Fibroblast of lung (primary cell): ENCODE measurements at regions not wholly inside any gene's neighbourhood (a gene's known extent, or its start where the extent isn't known, plus 50 kb on each side); places are given as distances from the start of the nearest gene placed in this dataset.

Source experiments
- EZH2 ChIP-seq: IDR thresholded peaks from 2 replicates; pipeline ENCODE4 v1.5.1; 2012; ENCODE audit warnings: low read length, control low read depth, mild to moderate bottlenecking; ENCODE audit errors: missing control alignments
- TF ChIP-seq, protein P1 (sequence below), 2 donors: IDR thresholded peaks in 1 of 2; conservative IDR thresholded peaks in 1 of 2; 1 replicate in 1 of 2; 2 replicates in 1 of 2; pipeline ENCODE4 v1.5.1; 2011 to 2012; ENCODE audit warnings: low read length in 2 of 2, control low read depth in 1 of 2, inconsistent platforms in 1 of 2, low read depth in 1 of 2, mild to moderate bottlenecking in 1 of 2

DNA sequence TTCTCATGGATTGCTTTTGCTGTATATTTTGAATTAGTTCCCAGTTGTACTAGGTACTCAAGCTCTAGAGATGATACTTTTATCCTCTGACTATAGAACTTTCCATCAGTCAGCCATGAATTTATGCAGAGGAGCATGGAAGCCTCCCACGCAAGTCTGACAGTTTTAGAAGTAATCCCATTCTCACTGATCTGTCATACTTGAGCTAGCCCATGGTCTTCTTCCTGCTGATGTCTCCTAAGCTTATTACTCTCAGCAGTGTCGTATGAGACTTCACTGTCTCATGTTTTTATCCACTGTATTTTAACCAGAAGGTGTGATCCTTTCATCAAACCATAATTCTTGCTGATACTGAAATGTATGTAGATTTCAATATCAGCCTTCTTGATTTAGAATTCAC is 715.2 kb upstream of the MARCKS start:
- TF ChIP-seq, protein P1, sequence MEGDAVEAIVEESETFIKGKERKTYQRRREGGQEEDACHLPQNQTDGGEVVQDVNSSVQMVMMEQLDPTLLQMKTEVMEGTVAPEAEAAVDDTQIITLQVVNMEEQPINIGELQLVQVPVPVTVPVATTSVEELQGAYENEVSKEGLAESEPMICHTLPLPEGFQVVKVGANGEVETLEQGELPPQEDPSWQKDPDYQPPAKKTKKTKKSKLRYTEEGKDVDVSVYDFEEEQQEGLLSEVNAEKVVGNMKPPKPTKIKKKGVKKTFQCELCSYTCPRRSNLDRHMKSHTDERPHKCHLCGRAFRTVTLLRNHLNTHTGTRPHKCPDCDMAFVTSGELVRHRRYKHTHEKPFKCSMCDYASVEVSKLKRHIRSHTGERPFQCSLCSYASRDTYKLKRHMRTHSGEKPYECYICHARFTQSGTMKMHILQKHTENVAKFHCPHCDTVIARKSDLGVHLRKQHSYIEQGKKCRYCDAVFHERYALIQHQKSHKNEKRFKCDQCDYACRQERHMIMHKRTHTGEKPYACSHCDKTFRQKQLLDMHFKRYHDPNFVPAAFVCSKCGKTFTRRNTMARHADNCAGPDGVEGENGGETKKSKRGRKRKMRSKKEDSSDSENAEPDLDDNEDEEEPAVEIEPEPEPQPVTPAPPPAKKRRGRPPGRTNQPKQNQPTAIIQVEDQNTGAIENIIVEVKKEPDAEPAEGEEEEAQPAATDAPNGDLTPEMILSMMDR (conservative IDR thresholded peaks at IDR 0.05 in 1 of 2, IDR thresholded peaks at IDR 0.05 in 1 of 2; ENCODE audit: low read depth in 1 of 2, low read length in 2 of 2): no peak
- no peak for TF ChIP-seq EZH2
